IPS DF 6.9 (cell line): ENCODE measurements at regions not wholly inside any gene's neighbourhood (a gene's known extent, or its start where the extent isn't known, plus 50 kb on each side); places are given as distances from the start of the nearest gene placed in this dataset.

ENCODE experiments used
- DNase-seq: peaks from one replicate; pipeline ENCODE4 v3.0.0-alpha.2; 2013; ENCODE audit warnings: low read depth, low spot score
- H3K27ac ChIP-seq: one replicate; pipeline ENCODE4 v1.5.1; 2013; ENCODE audit warnings: low read length, control low read depth
- H3K27me3 ChIP-seq: 2 replicates; pipeline ENCODE4 v1.6.1; 2013; ENCODE audit warnings: mild to moderate bottlenecking, low read length; ENCODE audit not compliant: control insufficient read depth, insufficient read depth
- H3K36me3 ChIP-seq: 2 replicates; pipeline ENCODE4 v1.6.1; 2013; ENCODE audit warnings: low read length; ENCODE audit not compliant: control insufficient read depth, insufficient read depth
- H3K4me1 ChIP-seq: 2 replicates; pipeline ENCODE4 v1.6.1; 2013; ENCODE audit warnings: low read length; ENCODE audit not compliant: control insufficient read depth, insufficient read depth
- H3K4me3 ChIP-seq: 2 replicates; pipeline ENCODE4 v1.5.1; 2013; ENCODE audit warnings: mild to moderate bottlenecking, low read length
- H3K9me3 ChIP-seq: 2 replicates; pipeline ENCODE4 v1.6.1; 2013; ENCODE audit warnings: low read length, inconsistent platforms; ENCODE audit not compliant: control insufficient read depth, insufficient read depth
- WGBS: extraction: QIAGEN DNeasy Blood & Tissue Kit; methylation state at CpG from one replicate; pipeline ENCODE4 v1.1.7; 2013; ENCODE audit warnings: mixed read lengths, missing lambda C conversion rate; ENCODE audit not compliant: insufficient read length, insufficient coverage; 5-methylcytosine and 5-hydroxymethylcytosine counted together

- no peak for DNase-seq
- Histone ChIP-seq H3K27me3 (no peaks in the 10 kb centered on the region), H3K4me3 (no peak overlapping the region), H3K27ac (no peak overlapping the region), H3K4me1 (no peaks in the 10 kb centered on the region), H3K9me3 (no peaks in the 10 kb centered on the region), H3K36me3 (no peaks in the 10 kb centered on the region)
- WGBS = no CpG with 5 or more reads among the region's 3 CpGs
These were observed 149.2 kb downstream of the CEP120 start for GRCh38 chr5:123273984-123274383.

- no peak for DNase-seq
- no peak overlapping the region for H3K27ac ChIP-seq
- WGBS = no CpG with 5 or more reads among the region's 2 CpGs
- H3K27me3 ChIP-seq = no peaks in the 10 kb centered on the region
- H3K36me3 ChIP-seq = no peaks in the 10 kb centered on the region
- no peak overlapping the region for H3K4me3 ChIP-seq
- no peaks in the 10 kb centered on the region for H3K4me1 ChIP-seq
- no peaks in the 10 kb centered on the region for H3K9me3 ChIP-seq
These were observed 150.1 kb downstream of the CEP120 start for GRCh38 chr5:123273095-123273494.

GRCh38 chr5:123269851-123270250, 153.4 kb downstream of the CEP120 start:
- H3K36me3 ChIP-seq = no peaks in the 10 kb centered on the region
- no peaks in the 10 kb centered on the region for H3K27me3 ChIP-seq
- DNase-seq = no peak
- WGBS = no CpG with 5 or more reads among the region's 7 CpGs
- no peak overlapping the region for H3K4me3 ChIP-seq
- no peak overlapping the region for H3K27ac ChIP-seq
- H3K4me1 ChIP-seq = no peaks in the 10 kb centered on the region
- H3K9me3 ChIP-seq = no peaks in the 10 kb centered on the region

GRCh38 chr5:123269436-123269835, 153.8 kb downstream of the CEP120 start:
- Histone ChIP-seq H3K4me1 (no peaks in the 10 kb centered on the region), H3K27me3 (no peaks in the 10 kb centered on the region), H3K9me3 (no peaks in the 10 kb centered on the region), H3K4me3 (no peak overlapping the region), H3K27ac (no peak overlapping the region), H3K36me3 (no peaks in the 10 kb centered on the region)
- no CpG with 5 or more reads among the region's 4 CpGs for WGBS
- DNase-seq = no peak

GRCh38 chr5:123266365-123266764, 156.8 kb downstream of the CEP120 start:
- no peak for DNase-seq
- no peaks in the 10 kb centered on the region for H3K9me3 ChIP-seq

GRCh38 chr5:123265551-123265950, 157.7 kb downstream of the CEP120 start:
- H3K27me3 ChIP-seq = no peaks in the 10 kb centered on the region
- WGBS = no CpG with 5 or more reads among the region's 2 CpGs
- no peak for DNase-seq

More at GRCh38 chr5:123266365-123266764, 156.8 kb downstream of the CEP120 start:
- Histone ChIP-seq H3K27me3 (no peaks in the 10 kb centered on the region), H3K4me3 (no peak overlapping the region), H3K36me3 (no peaks in the 10 kb centered on the region), H3K4me1 (peaks cover 3% of the 10 kb centered on the region), H3K27ac (no peak overlapping the region)

GRCh38 chr5:123264394-123264793, 158.8 kb downstream of the CEP120 start:
- no peak for DNase-seq
- peaks cover 3% of the 10 kb centered on the region for H3K4me1 ChIP-seq
- no peaks in the 10 kb centered on the region for H3K27me3 ChIP-seq
- no CpG with 5 or more reads among the region's 2 CpGs for WGBS
- no peaks in the 10 kb centered on the region for H3K36me3 ChIP-seq
- no peak overlapping the region for H3K27ac ChIP-seq
- H3K4me3 ChIP-seq = no peak overlapping the region
- H3K9me3 ChIP-seq = no peaks in the 10 kb centered on the region

More at GRCh38 chr5:123265551-123265950, 157.7 kb downstream of the CEP120 start:
- H3K36me3 ChIP-seq = no peaks in the 10 kb centered on the region
- H3K27ac ChIP-seq = no peak overlapping the region
- peaks cover 3% of the 10 kb centered on the region for H3K4me1 ChIP-seq
- no peak overlapping the region for H3K4me3 ChIP-seq
- no peaks in the 10 kb centered on the region for H3K9me3 ChIP-seq

GRCh38 chr5:123263859-123264258, 159.3 kb downstream of the CEP120 start:
- no peak for DNase-seq
- H3K9me3 ChIP-seq = no peaks in the 10 kb centered on the region
- no peaks in the 10 kb centered on the region for H3K27me3 ChIP-seq
- H3K4me3 ChIP-seq = no peak overlapping the region
- no peak overlapping the region for H3K27ac ChIP-seq
- H3K4me1 ChIP-seq = peaks cover 3% of the 10 kb centered on the region
- no peaks in the 10 kb centered on the region for H3K36me3 ChIP-seq
- WGBS = no CpG with 5 or more reads among the region's 2 CpGs

GRCh38 chr5:123262216-123262823, 160.9 kb downstream of the CEP120 start:
- Histone ChIP-seq H3K27ac (no peak overlapping the region), H3K4me1 (peaks cover 3% of the 10 kb centered on the region), H3K36me3 (no peaks in the 10 kb centered on the region), H3K9me3 (no peaks in the 10 kb centered on the region), H3K4me3 (no peak overlapping the region), H3K27me3 (no peaks in the 10 kb centered on the region)
- DNase-seq = no peak
- no CpG with 5 or more reads among the region's 7 CpGs for WGBS

GRCh38 chr5:123261752-123262151, 161.5 kb downstream of the CEP120 start:
- peaks cover 1% of the 10 kb centered on the region; the same call in 1 of the 2 replicates for H3K9me3 ChIP-seq
- H3K27me3 ChIP-seq = no peaks in the 10 kb centered on the region
- no peak overlapping the region for H3K4me3 ChIP-seq
- DNase-seq = no peak
- H3K27ac ChIP-seq = no peak overlapping the region
- no peaks in the 10 kb centered on the region for H3K36me3 ChIP-seq
- WGBS = no CpG with 5 or more reads among the region's 1 CpG
- peaks cover 3% of the 10 kb centered on the region for H3K4me1 ChIP-seq

- Histone ChIP-seq H3K4me3 (no peak overlapping the region), H3K9me3 (no peaks in the 10 kb centered on the region), H3K36me3 (no peaks in the 10 kb centered on the region), H3K27me3 (no peaks in the 10 kb centered on the region), H3K4me1 (no peaks in the 10 kb centered on the region), H3K27ac (no peak overlapping the region)
- no peak for DNase-seq
- WGBS = no CpG with 5 or more reads among the region's 2 CpGs
These were observed 160.4 kb downstream of the PRDM6 start for GRCh38 chr5:123249446-123249845.
